ENCODE measurements at regions not wholly inside any gene's neighbourhood (a gene's known extent, or its start where the extent isn't known, plus 50 kb on each side); places are given as distances from the start of the nearest gene placed in this dataset.

- no peak for DNase-seq
Observed at GRCh38 chr10:78813526-78813925, 255.2 kb upstream of the ZMIZ1 start.

GRCh38 chr10:78813998-78814399, 254.8 kb upstream of the ZMIZ1 start:
- DNase-seq, result no peak

- no peak for DNase-seq
Observed at GRCh38 chr10:78814407-78814806, 254.4 kb upstream of the ZMIZ1 start.

- no peak for DNase-seq
Observed at GRCh38 chr10:78815702-78816334, 252.9 kb upstream of the ZMIZ1 start.

GRCh38 chr10:78817361-78817760, 251.4 kb upstream of the ZMIZ1 start:
- no peak for DNase-seq

GRCh38 chr10:78817804-78818203, 251.0 kb upstream of the ZMIZ1 start:
- no peak for DNase-seq

GRCh38 chr10:78819361-78820006, 249.3 kb upstream of the ZMIZ1 start:
- DNase-seq, result no peak

GRCh38 chr10:78820007-78820362, 248.8 kb upstream of the ZMIZ1 start:
- no peak for DNase-seq

- no peak for DNase-seq
Observed at GRCh38 chr10:78821052-78821451, 247.7 kb upstream of the ZMIZ1 start.

GRCh38 chr10:78828647-78829539, 239.9 kb upstream of the ZMIZ1 start:
- no peak for DNase-seq

GRCh38 chr10:78829565-78829964, 239.2 kb upstream of the ZMIZ1 start:
- no peak for DNase-seq

GRCh38 chr10:78830062-78830975, 238.4 kb upstream of the ZMIZ1 start:
- DNase-seq, result no peak

GRCh38 chr10:78830976-78831375, 237.8 kb upstream of the ZMIZ1 start:
- DNase-seq, result no peak

- DNase-seq, result no peak
Observed at GRCh38 chr10:78831461-78831860, 237.3 kb upstream of the ZMIZ1 start.

GRCh38 chr10:78832281-78832680, 236.5 kb upstream of the ZMIZ1 start:
- DNase-seq, result no peak

- DNase-seq, result no peak
Observed at GRCh38 chr10:78838141-78838657, 230.6 kb upstream of the ZMIZ1 start.

- DNase-seq, result no peak
Observed at GRCh38 chr10:78843495-78843894, 225.3 kb upstream of the ZMIZ1 start.

- DNase-seq, result no peak
Observed at GRCh38 chr10:78844960-78845607, 223.7 kb upstream of the ZMIZ1 start.

GRCh38 chr10:78846071-78846470, 222.7 kb upstream of the ZMIZ1 start:
- no peak for DNase-seq

- peak; percentile 72 for DNase-seq
Observed at GRCh38 chr10:78846760-78847159, 222.0 kb upstream of the ZMIZ1 start.

GRCh38 chr10:78847485-78847884, 221.3 kb upstream of the ZMIZ1 start:
- no peak for DNase-seq

GRCh38 chr10:78849115-78849514, 219.7 kb upstream of the ZMIZ1 start:
- no peak for DNase-seq
